ENCODE measurements at regions not wholly inside any gene's neighbourhood (a gene's known extent, or its start where the extent isn't known, plus 50 kb on each side); places are given as distances from the start of the nearest gene placed in this dataset.

GRCh38 chr3:162338514-162338913 is 841.9 kb downstream of the OTOL1 start:
- no peak overlapping the region for H3K4me3 ChIP-seq (ENCODE audit: extremely low read depth, insufficient read depth, low read length, poor library complexity, severe bottlenecking)
- no peaks in the 10 kb centered on the region for H3K9me3 ChIP-seq (ENCODE audit: control insufficient read depth, low read length)
- no peak overlapping the region for H3K27ac ChIP-seq (ENCODE audit: low read depth, low read length, severe bottlenecking)
- H3K4me1 ChIP-seq (ENCODE audit: control insufficient read depth, insufficient read depth, low read length, poor library complexity, severe bottlenecking): no peaks in the 10 kb centered on the region
- H3K36me3 ChIP-seq (ENCODE audit: control insufficient read depth, insufficient read depth, low read length): no peaks in the 10 kb centered on the region

GRCh38 chr3:162348912-162349311 is 852.3 kb downstream of the OTOL1 start:
- Histone ChIP-seq H3K9me3 (ENCODE audit: control insufficient read depth, low read length) (no peaks in the 10 kb centered on the region), H3K36me3 (ENCODE audit: control insufficient read depth, insufficient read depth, low read length) (no peaks in the 10 kb centered on the region), H3K27ac (ENCODE audit: low read depth, low read length, severe bottlenecking) (no peak overlapping the region), H3K4me3 (ENCODE audit: extremely low read depth, insufficient read depth, low read length, poor library complexity, severe bottlenecking) (no peak overlapping the region), H3K4me1 (ENCODE audit: control insufficient read depth, insufficient read depth, low read length, poor library complexity, severe bottlenecking) (no peaks in the 10 kb centered on the region)
- 83% methylated on average over 1 of the region's 2 CpGs; no CpG with 5 or more reads in 1 of the 2 experiments for WGBS, 2 experiments (ENCODE audit: insufficient coverage in 2 of 2)

- WGBS, 2 experiments (ENCODE audit: insufficient coverage in 2 of 2): 96 to 100% methylated on average over 1 to 2 of the region's 2 CpGs
- no peak overlapping the region for H3K27ac ChIP-seq (ENCODE audit: low read depth, low read length, severe bottlenecking)
- peaks cover 6% of the 10 kb centered on the region for H3K4me1 ChIP-seq (ENCODE audit: control insufficient read depth, insufficient read depth, low read length, poor library complexity, severe bottlenecking)
- H3K4me3 ChIP-seq (ENCODE audit: extremely low read depth, insufficient read depth, low read length, poor library complexity, severe bottlenecking): no peak overlapping the region
- H3K9me3 ChIP-seq (ENCODE audit: control insufficient read depth, low read length): no peaks in the 10 kb centered on the region
- no peaks in the 10 kb centered on the region for H3K36me3 ChIP-seq (ENCODE audit: control insufficient read depth, insufficient read depth, low read length)
Observed at GRCh38 chr3:162353414-162353813, 856.8 kb downstream of the OTOL1 start.

- Histone ChIP-seq H3K36me3 (ENCODE audit: control insufficient read depth, insufficient read depth, low read length) (no peaks in the 10 kb centered on the region), H3K4me1 (ENCODE audit: control insufficient read depth, insufficient read depth, low read length, poor library complexity, severe bottlenecking) (peaks cover 6% of the 10 kb centered on the region), H3K27ac (ENCODE audit: low read depth, low read length, severe bottlenecking) (no peak overlapping the region), H3K4me3 (ENCODE audit: extremely low read depth, insufficient read depth, low read length, poor library complexity, severe bottlenecking) (no peak overlapping the region), H3K9me3 (ENCODE audit: control insufficient read depth, low read length) (no peaks in the 10 kb centered on the region)
- WGBS, 2 experiments (ENCODE audit: insufficient coverage in 2 of 2): no CpG with 5 or more reads among the region's 1 CpG
Observed at GRCh38 chr3:162354356-162354755, 857.7 kb downstream of the OTOL1 start.

- Histone ChIP-seq H3K4me1 (ENCODE audit: control insufficient read depth, insufficient read depth, low read length, poor library complexity, severe bottlenecking) (no peaks in the 10 kb centered on the region), H3K9me3 (ENCODE audit: control insufficient read depth, low read length) (no peaks in the 10 kb centered on the region), H3K4me3 (ENCODE audit: extremely low read depth, insufficient read depth, low read length, poor library complexity, severe bottlenecking) (no peak overlapping the region), H3K27ac (ENCODE audit: low read depth, low read length, severe bottlenecking) (no peak overlapping the region), H3K36me3 (ENCODE audit: control insufficient read depth, insufficient read depth, low read length) (no peaks in the 10 kb centered on the region)
- no CpG with 5 or more reads among the region's 4 CpGs for WGBS, 2 experiments (ENCODE audit: insufficient coverage in 2 of 2)
Observed at GRCh38 chr3:162365066-162365719, 868.6 kb downstream of the OTOL1 start.

GRCh38 chr3:162366166-162366766 is 869.7 kb downstream of the OTOL1 start:
- no peaks in the 10 kb centered on the region for H3K36me3 ChIP-seq (ENCODE audit: control insufficient read depth, insufficient read depth, low read length)
- no peak overlapping the region for H3K27ac ChIP-seq (ENCODE audit: low read depth, low read length, severe bottlenecking)
- no peak overlapping the region for H3K4me3 ChIP-seq (ENCODE audit: extremely low read depth, insufficient read depth, low read length, poor library complexity, severe bottlenecking)
- H3K9me3 ChIP-seq (ENCODE audit: control insufficient read depth, low read length): no peaks in the 10 kb centered on the region
- H3K4me1 ChIP-seq (ENCODE audit: control insufficient read depth, insufficient read depth, low read length, poor library complexity, severe bottlenecking): no peaks in the 10 kb centered on the region
- 100% methylated on average over 1 of the region's 4 CpGs; no CpG with 5 or more reads in 1 of the 2 experiments for WGBS, 2 experiments (ENCODE audit: insufficient coverage in 2 of 2)

GRCh38 chr3:162367429-162368260 is 871.0 kb downstream of the OTOL1 start:
- 25 to 62% methylated on average over 2 of the region's 3 CpGs for WGBS, 2 experiments (ENCODE audit: insufficient coverage in 2 of 2)
- Histone ChIP-seq H3K4me1 (ENCODE audit: control insufficient read depth, insufficient read depth, low read length, poor library complexity, severe bottlenecking) (no peaks in the 10 kb centered on the region), H3K27ac (ENCODE audit: low read depth, low read length, severe bottlenecking) (peak overlapping the region; percentile 11), H3K4me3 (ENCODE audit: extremely low read depth, insufficient read depth, low read length, poor library complexity, severe bottlenecking) (no peak overlapping the region), H3K9me3 (ENCODE audit: control insufficient read depth, low read length) (no peaks in the 10 kb centered on the region), H3K36me3 (ENCODE audit: control insufficient read depth, insufficient read depth, low read length) (no peaks in the 10 kb centered on the region)

- Histone ChIP-seq H3K9me3 (ENCODE audit: control insufficient read depth, low read length) (no peaks in the 10 kb centered on the region), H3K36me3 (ENCODE audit: control insufficient read depth, insufficient read depth, low read length) (no peaks in the 10 kb centered on the region), H3K27ac (ENCODE audit: low read depth, low read length, severe bottlenecking) (no peak overlapping the region), H3K4me1 (ENCODE audit: control insufficient read depth, insufficient read depth, low read length, poor library complexity, severe bottlenecking) (no peaks in the 10 kb centered on the region), H3K4me3 (ENCODE audit: extremely low read depth, insufficient read depth, low read length, poor library complexity, severe bottlenecking) (no peak overlapping the region)
- 33 to 100% methylated on average over 1 of the region's 4 CpGs for WGBS, 2 experiments (ENCODE audit: insufficient coverage in 2 of 2)
Observed at GRCh38 chr3:162368417-162368816, 871.8 kb downstream of the OTOL1 start.

- Histone ChIP-seq H3K4me1 (ENCODE audit: control insufficient read depth, insufficient read depth, low read length, poor library complexity, severe bottlenecking) (no peaks in the 10 kb centered on the region), H3K9me3 (ENCODE audit: control insufficient read depth, low read length) (no peaks in the 10 kb centered on the region), H3K4me3 (ENCODE audit: extremely low read depth, insufficient read depth, low read length, poor library complexity, severe bottlenecking) (no peak overlapping the region), H3K36me3 (ENCODE audit: control insufficient read depth, insufficient read depth, low read length) (no peaks in the 10 kb centered on the region), H3K27ac (ENCODE audit: low read depth, low read length, severe bottlenecking) (no peak overlapping the region)
- WGBS, 2 experiments (ENCODE audit: insufficient coverage in 2 of 2): 100% methylated on average over 1 of the region's 1 CpG; no CpG with 5 or more reads in 1 of the 2 experiments
Observed at GRCh38 chr3:162369306-162369705, 872.7 kb downstream of the OTOL1 start.

- H3K27ac ChIP-seq (ENCODE audit: low read depth, low read length, severe bottlenecking): no peak overlapping the region
- H3K4me3 ChIP-seq (ENCODE audit: extremely low read depth, insufficient read depth, low read length, poor library complexity, severe bottlenecking): no peak overlapping the region
- WGBS, 2 experiments (ENCODE audit: insufficient coverage in 2 of 2): 100% methylated on average over 1 of the region's 1 CpG
- no peaks in the 10 kb centered on the region for H3K4me1 ChIP-seq (ENCODE audit: control insufficient read depth, insufficient read depth, low read length, poor library complexity, severe bottlenecking)
- H3K9me3 ChIP-seq (ENCODE audit: control insufficient read depth, low read length): no peaks in the 10 kb centered on the region
- no peaks in the 10 kb centered on the region for H3K36me3 ChIP-seq (ENCODE audit: control insufficient read depth, insufficient read depth, low read length)
Observed at GRCh38 chr3:162370141-162370540, 873.5 kb downstream of the OTOL1 start.

GRCh38 chr3:162376761-162377160 is 880.2 kb downstream of the OTOL1 start:
- Histone ChIP-seq H3K36me3 (ENCODE audit: control insufficient read depth, insufficient read depth, low read length) (no peaks in the 10 kb centered on the region), H3K9me3 (ENCODE audit: control insufficient read depth, low read length) (no peaks in the 10 kb centered on the region), H3K27ac (ENCODE audit: low read depth, low read length, severe bottlenecking) (no peak overlapping the region), H3K4me3 (ENCODE audit: extremely low read depth, insufficient read depth, low read length, poor library complexity, severe bottlenecking) (no peak overlapping the region), H3K4me1 (ENCODE audit: control insufficient read depth, insufficient read depth, low read length, poor library complexity, severe bottlenecking) (no peaks in the 10 kb centered on the region)
- no CpG with 5 or more reads among the region's 1 CpG for WGBS, 2 experiments (ENCODE audit: insufficient coverage in 2 of 2)
